ENCODE measurements at regions not wholly inside any gene's neighbourhood (a gene's known extent, or its start where the extent isn't known, plus 50 kb on each side); places are given as distances from the start of the nearest gene placed in this dataset.

DNA sequence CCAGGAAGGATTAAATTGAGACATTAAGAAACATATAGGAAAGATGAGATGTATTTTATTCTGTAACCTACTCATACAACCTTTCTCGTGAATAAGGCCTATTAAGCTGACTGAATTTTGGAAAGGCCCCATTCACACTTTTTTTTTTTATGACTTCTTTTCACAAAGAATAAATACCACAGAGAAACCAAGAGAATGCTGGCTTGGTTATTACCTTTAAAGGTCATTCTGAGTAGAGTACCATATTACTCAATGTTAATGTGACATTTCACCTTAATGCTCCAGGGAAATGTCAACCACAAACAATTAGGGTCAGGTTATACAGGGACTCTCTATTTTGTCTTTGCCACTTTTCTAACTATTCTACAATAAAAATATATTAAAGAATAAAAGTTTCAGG is 204.9 kb upstream of the PTCHD4 start:
- TF ChIP-seq, protein P1, sequence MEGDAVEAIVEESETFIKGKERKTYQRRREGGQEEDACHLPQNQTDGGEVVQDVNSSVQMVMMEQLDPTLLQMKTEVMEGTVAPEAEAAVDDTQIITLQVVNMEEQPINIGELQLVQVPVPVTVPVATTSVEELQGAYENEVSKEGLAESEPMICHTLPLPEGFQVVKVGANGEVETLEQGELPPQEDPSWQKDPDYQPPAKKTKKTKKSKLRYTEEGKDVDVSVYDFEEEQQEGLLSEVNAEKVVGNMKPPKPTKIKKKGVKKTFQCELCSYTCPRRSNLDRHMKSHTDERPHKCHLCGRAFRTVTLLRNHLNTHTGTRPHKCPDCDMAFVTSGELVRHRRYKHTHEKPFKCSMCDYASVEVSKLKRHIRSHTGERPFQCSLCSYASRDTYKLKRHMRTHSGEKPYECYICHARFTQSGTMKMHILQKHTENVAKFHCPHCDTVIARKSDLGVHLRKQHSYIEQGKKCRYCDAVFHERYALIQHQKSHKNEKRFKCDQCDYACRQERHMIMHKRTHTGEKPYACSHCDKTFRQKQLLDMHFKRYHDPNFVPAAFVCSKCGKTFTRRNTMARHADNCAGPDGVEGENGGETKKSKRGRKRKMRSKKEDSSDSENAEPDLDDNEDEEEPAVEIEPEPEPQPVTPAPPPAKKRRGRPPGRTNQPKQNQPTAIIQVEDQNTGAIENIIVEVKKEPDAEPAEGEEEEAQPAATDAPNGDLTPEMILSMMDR (IDR thresholded peaks at IDR 0.05), result no peak
- no peak for TF ChIP-seq POLR2A (IDR thresholded peaks at IDR 0.05)
- TF ChIP-seq EP300 (IDR thresholded peaks at IDR 0.05), result no peak
- no peak for TF ChIP-seq POLR2AphosphoS5 (IDR thresholded peaks at IDR 0.05)
